Endodermal cell (in vitro differentiated cells): ENCODE measurements at regions not wholly inside any gene's neighbourhood (a gene's known extent, or its start where the extent isn't known, plus 50 kb on each side); places are given as distances from the start of the nearest gene placed in this dataset.

Experiments
- DNase-seq: peaks from one replicate; pipeline ENCODE4 v3.0.0-alpha.2; 2017
- H3K27ac ChIP-seq: 2 replicates; pipeline ENCODE4 v1.5.1; 2013; ENCODE audit warnings: mild to moderate bottlenecking, low read depth, low read length, moderate library complexity
- H3K27me3 ChIP-seq: 2 replicates; pipeline ENCODE4 v1.6.1; 2013; ENCODE audit warnings: mild to moderate bottlenecking, low read length, moderate library complexity; ENCODE audit not compliant: insufficient read depth, control insufficient read depth, poor library complexity, severe bottlenecking
- H3K36me3 ChIP-seq: 2 replicates; pipeline ENCODE4 v1.7.0; 2013; ENCODE audit warnings: mild to moderate bottlenecking, low read length, moderate library complexity; ENCODE audit not compliant: control insufficient read depth, insufficient read depth
- H3K4me1 ChIP-seq: one replicate; pipeline ENCODE4 v1.7.0; 2013; ENCODE audit warnings: low read length; ENCODE audit not compliant: control insufficient read depth, insufficient read depth
- H3K4me3 ChIP-seq: 2 replicates; pipeline ENCODE4 v1.5.1; 2013; ENCODE audit warnings: mild to moderate bottlenecking, low read length, moderate library complexity
- H3K9ac ChIP-seq: 2 replicates; pipeline ENCODE4 v1.6.1; 2013; ENCODE audit warnings: mild to moderate bottlenecking, low read length, moderate library complexity; ENCODE audit not compliant: poor library complexity, severe bottlenecking; ENCODE audit errors: extremely low read depth
- H3K9me3 ChIP-seq: 2 replicates; pipeline ENCODE4 v1.6.1; 2013; ENCODE audit warnings: mild to moderate bottlenecking, low read length, moderate library complexity; ENCODE audit not compliant: control insufficient read depth
- H3K27ac Mint-ChIP-seq: 2 replicates; pipeline ENCODE4 v1.8.0; 2020; ENCODE audit warnings: mixed read lengths
- H3K27me3 Mint-ChIP-seq: 2 replicates; pipeline ENCODE4 v1.8.0; 2021; ENCODE audit warnings: mild to moderate bottlenecking, mixed read lengths; ENCODE audit not compliant: insufficient read depth
- H3K36me3 Mint-ChIP-seq: 2 replicates; pipeline ENCODE4 v1.8.0; 2020; ENCODE audit warnings: low read depth, mixed read lengths
- H3K4me1 Mint-ChIP-seq: 2 replicates; pipeline ENCODE4 v1.8.0; 2020; ENCODE audit warnings: mixed read lengths
- H3K4me3 Mint-ChIP-seq: 2 replicates; pipeline ENCODE4 v1.8.0; 2020; ENCODE audit warnings: mild to moderate bottlenecking, moderate library complexity, mixed read lengths
- H3K9me3 Mint-ChIP-seq: 2 replicates; pipeline ENCODE4 v1.8.0; 2020; ENCODE audit warnings: mild to moderate bottlenecking, mixed read lengths
- WGBS, 2 experiments: methylation state at CpG; one replicate each; pipeline versions ENCODE4 v1.1.5 to v1.1.7; 2013; ENCODE audit warnings: missing lambda C conversion rate in 2 of 2, mixed read lengths in 1 of 2; ENCODE audit not compliant: insufficient coverage in 1 of 2, insufficient read length in 1 of 2; 5-methylcytosine and 5-hydroxymethylcytosine counted together
- TF ChIP-seq, protein P1 (sequence below): fragments of 200-600 bp; sonication (generic); conservative IDR thresholded peaks from 2 replicates; pipeline ENCODE4 v1.5.0; 2021; ENCODE audit warnings: antibody characterized with exemption, mild to moderate bottlenecking

DNA sequence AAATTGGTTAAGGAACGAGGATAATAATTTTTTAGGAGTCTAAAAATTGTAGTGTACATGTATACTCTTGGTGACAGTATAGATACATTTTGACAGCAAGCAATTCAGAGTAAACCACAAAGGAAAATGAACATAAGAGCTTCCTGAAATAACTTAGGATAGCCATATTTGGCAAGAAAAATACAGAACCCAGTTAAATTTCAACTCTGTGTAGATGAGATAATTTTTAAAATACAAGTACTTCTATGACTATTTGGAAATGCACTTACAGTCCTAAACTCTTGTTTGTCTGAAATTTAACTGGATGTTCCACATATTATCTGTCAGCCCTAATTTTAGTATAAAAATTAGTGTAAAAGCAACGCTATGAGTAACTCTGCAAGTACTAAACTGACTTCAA, 124.4 kb upstream of the PCDH18 start:
- no peak for DNase-seq
- H3K27ac Mint-ChIP-seq, result no peak overlapping the region
- H3K9me3 Mint-ChIP-seq, result peaks cover 4% of the 10 kb centered on the region
- H3K36me3 Mint-ChIP-seq, result no peaks in the 10 kb centered on the region
- H3K9ac ChIP-seq, result no peak overlapping the region
- no peak overlapping the region for H3K4me3 ChIP-seq
- H3K36me3 ChIP-seq, result no peaks in the 10 kb centered on the region
- TF ChIP-seq, protein P1, sequence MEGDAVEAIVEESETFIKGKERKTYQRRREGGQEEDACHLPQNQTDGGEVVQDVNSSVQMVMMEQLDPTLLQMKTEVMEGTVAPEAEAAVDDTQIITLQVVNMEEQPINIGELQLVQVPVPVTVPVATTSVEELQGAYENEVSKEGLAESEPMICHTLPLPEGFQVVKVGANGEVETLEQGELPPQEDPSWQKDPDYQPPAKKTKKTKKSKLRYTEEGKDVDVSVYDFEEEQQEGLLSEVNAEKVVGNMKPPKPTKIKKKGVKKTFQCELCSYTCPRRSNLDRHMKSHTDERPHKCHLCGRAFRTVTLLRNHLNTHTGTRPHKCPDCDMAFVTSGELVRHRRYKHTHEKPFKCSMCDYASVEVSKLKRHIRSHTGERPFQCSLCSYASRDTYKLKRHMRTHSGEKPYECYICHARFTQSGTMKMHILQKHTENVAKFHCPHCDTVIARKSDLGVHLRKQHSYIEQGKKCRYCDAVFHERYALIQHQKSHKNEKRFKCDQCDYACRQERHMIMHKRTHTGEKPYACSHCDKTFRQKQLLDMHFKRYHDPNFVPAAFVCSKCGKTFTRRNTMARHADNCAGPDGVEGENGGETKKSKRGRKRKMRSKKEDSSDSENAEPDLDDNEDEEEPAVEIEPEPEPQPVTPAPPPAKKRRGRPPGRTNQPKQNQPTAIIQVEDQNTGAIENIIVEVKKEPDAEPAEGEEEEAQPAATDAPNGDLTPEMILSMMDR, result no peak
- 81% methylated on average over 2 of the region's 2 CpGs; no CpG with 5 or more reads in 1 of the 2 experiments for WGBS, 2 experiments
- H3K27me3 ChIP-seq, result no peaks in the 10 kb centered on the region
- H3K4me1 Mint-ChIP-seq, result no peaks in the 10 kb centered on the region
- H3K27me3 Mint-ChIP-seq, result no peaks in the 10 kb centered on the region
- H3K27ac ChIP-seq, result no peak overlapping the region
- no peaks in the 10 kb centered on the region for H3K9me3 ChIP-seq
- H3K4me3 Mint-ChIP-seq, result no peak overlapping the region
- H3K4me1 ChIP-seq, result no peaks in the 10 kb centered on the region

DNA sequence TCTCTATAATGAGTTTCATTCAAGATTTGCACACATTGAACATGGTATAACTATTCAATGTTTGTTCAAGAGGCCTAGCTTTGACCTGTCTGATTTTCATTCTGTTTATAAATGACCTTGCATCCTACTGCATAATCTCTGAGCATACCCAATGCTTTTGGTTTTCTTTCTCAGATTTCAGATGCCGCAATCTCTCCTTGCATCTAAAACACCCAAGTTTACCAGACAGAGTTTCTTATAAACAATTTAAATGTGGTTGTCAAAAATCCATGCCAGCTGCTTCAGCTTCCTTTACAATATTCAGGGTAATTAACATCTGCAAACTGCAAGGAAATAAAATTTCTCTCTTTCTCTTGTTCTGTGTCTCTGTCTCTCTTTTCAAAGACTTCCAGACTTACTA, 123.0 kb upstream of the PCDH18 start:
- Mint-ChIP-seq H3K9me3 (no peaks in the 10 kb centered on the region), H3K27ac (no peak overlapping the region), H3K4me1 (no peaks in the 10 kb centered on the region), H3K36me3 (no peaks in the 10 kb centered on the region), H3K27me3 (no peaks in the 10 kb centered on the region), H3K4me3 (no peak overlapping the region)
- Histone ChIP-seq H3K36me3 (no peaks in the 10 kb centered on the region), H3K4me3 (no peak overlapping the region), H3K27me3 (no peaks in the 10 kb centered on the region), H3K4me1 (no peaks in the 10 kb centered on the region), H3K9ac (no peak overlapping the region), H3K27ac (no peak overlapping the region), H3K9me3 (no peaks in the 10 kb centered on the region)
- WGBS, 2 experiments, result 100% methylated on average over 1 of the region's 1 CpG
- DNase-seq, result no peak
- TF ChIP-seq, protein P1, result no peak

DNA sequence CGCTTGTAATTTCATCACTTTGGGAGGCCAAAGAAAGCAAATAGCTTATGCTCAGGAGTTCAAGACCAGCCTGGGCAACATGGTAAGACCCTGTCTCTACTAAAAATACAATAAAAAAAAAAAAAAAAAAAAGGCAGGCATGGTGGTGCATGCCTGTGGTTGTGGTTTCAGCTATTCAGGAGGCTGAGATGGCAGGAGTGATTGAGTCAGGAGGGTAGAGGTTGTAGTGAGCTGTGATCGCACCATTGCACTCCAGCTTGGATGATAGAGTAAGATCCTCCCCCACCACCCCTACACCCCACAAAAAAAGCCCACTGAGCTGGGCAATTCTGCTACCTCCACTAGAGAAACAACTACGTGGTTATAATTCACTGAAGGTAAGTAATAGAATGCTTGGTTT, 118.8 kb upstream of the PCDH18 start:
- no peaks in the 10 kb centered on the region for H3K27me3 ChIP-seq
- no peak overlapping the region for H3K4me3 ChIP-seq
- no peak overlapping the region for H3K4me3 Mint-ChIP-seq
- no peaks in the 10 kb centered on the region for H3K27me3 Mint-ChIP-seq
- H3K9me3 Mint-ChIP-seq, result no peaks in the 10 kb centered on the region
- no peaks in the 10 kb centered on the region for H3K9me3 ChIP-seq
- H3K36me3 ChIP-seq, result no peaks in the 10 kb centered on the region
- DNase-seq, result no peak
- TF ChIP-seq, protein P1, result no peak
- no peaks in the 10 kb centered on the region for H3K36me3 Mint-ChIP-seq
- 83% methylated on average over 1 of the region's 3 CpGs; no CpG with 5 or more reads in 1 of the 2 experiments for WGBS, 2 experiments
- H3K27ac ChIP-seq, result no peak overlapping the region
- H3K9ac ChIP-seq, result no peak overlapping the region
- no peak overlapping the region for H3K27ac Mint-ChIP-seq
- no peaks in the 10 kb centered on the region for H3K4me1 ChIP-seq
- no peaks in the 10 kb centered on the region for H3K4me1 Mint-ChIP-seq
